ES-I3 (cell line): ENCODE measurements at regions not wholly inside any gene's neighbourhood (a gene's known extent, or its start where the extent isn't known, plus 50 kb on each side); places are given as distances from the start of the nearest gene placed in this dataset.
A peak's percentile ranks its signal among the peaks of the same experiment; 100 is the strongest.

Source experiments
- H3K36me3 ChIP-seq: 2 replicates; pipeline ENCODE4 v1.6.1; 2013; ENCODE audit warnings: mild to moderate bottlenecking, low read length, control low read depth, moderate library complexity; ENCODE audit not compliant: insufficient read depth
- H3K4me1 ChIP-seq: 2 replicates; pipeline ENCODE4 v1.6.1; 2013; ENCODE audit warnings: mild to moderate bottlenecking, control low read depth, low read length; ENCODE audit not compliant: insufficient read depth
- H3K9ac ChIP-seq: 2 replicates; pipeline ENCODE4 v1.6.1; 2013; ENCODE audit warnings: low read depth, mild to moderate bottlenecking, low read length, moderate library complexity
- H3K9me3 ChIP-seq: 2 replicates; pipeline ENCODE4 v1.6.1; 2013; ENCODE audit warnings: mild to moderate bottlenecking, low read length, moderate library complexity; ENCODE audit not compliant: control insufficient read depth, insufficient read depth

DNA sequence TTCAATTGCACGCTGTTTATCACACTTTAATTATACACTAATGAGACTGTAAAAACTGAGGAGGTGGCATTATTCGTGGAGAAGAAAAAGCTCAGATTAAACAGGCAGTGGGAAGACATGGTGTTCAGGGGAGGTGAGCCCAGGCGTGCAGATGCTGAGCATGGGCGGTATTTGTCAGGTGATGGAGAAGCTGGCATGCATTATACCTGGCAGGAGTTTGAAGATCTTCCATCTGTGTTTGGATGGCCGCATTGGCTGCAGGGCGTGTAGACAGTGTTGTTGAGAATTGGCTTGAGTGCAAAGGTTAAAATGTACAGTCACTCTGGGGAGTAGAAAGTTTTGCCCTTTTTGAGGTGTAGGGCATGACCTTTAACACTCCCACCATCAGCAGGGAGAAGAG, 213.8 kb downstream of the ERMARD start:
- no peaks in the 10 kb centered on the region for H3K36me3 ChIP-seq
- no peak overlapping the region for H3K9ac ChIP-seq

DNA sequence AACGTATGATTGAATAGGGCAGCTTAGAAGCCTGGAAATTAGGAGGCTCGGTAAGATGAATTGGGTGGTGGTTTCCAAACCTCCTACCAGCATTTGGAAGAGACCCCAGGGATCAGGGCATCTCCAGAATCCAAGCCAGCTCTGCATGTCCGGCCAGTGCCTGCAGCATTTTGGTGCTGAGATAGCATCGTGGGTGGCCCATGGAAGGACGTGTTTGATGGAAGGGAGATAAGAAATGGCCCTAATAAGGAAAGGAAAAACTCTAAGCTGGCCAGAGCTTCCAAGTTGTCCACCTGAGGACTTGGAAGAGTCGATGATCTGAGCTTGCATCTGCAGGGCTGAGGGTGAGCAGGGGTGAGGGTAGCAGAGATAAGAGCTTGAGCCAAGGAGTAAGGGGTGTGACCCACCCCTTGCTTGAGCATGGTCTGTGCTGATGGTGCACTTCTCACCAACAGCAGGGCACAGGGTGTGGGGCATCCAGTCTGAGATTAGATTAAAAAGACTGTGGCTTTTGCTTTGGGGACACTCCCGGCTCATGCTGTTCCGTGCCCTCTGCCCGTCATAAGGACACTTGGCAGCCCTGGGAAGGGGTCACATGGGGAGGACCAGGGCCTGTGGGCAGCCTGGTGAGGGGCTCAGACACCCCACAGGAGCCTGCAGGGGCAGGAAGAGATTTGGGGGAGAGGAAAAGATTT, 213.2 kb downstream of the ERMARD start:
- Histone ChIP-seq H3K4me1 (no peaks in the 10 kb centered on the region), H3K9me3 (no peaks in the 10 kb centered on the region), H3K36me3 (no peaks in the 10 kb centered on the region), H3K9ac (no peak overlapping the region)

More for the DNA sequence above, 213.8 kb downstream of the ERMARD start:
- Histone ChIP-seq H3K4me1 (no peaks in the 10 kb centered on the region), H3K9me3 (no peaks in the 10 kb centered on the region)

DNA sequence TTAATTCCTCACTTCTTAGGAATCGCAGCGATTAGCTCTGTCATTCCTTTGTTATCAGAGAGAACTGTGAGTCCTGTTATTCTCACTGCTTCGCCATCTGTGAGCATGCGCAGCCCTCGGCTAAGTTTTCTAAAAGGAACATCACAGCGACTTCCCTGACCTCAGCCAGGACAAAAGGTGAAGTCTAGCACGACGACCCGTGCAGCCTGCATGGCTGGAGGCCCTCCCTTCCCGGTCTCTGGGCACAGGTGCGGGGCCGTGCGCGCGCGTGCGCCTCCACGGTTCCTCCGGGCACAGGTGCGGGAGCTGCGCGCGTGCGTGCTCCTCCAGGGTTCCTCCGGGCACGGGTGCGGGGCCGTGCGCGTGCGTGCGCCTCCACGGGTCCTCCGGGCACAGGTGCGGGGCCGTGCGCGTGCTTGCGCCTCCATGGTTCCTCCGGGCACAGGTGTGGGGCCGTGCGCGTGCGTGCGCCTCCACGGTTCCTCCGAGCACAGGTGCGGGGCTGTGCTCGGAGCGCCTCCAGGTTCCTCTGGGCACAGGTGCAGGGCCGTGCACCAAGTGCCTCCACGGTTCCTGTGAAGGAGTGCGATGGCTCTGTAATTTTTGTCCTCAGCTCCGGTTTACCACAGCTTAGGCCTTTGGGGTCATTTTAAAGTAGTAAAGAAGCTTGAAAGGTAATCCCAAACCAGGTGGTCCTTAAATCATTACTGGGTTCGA, 212.3 kb downstream of the ERMARD start:
- Histone ChIP-seq H3K36me3 (no peaks in the 10 kb centered on the region), H3K9me3 (no peaks in the 10 kb centered on the region)

DNA sequence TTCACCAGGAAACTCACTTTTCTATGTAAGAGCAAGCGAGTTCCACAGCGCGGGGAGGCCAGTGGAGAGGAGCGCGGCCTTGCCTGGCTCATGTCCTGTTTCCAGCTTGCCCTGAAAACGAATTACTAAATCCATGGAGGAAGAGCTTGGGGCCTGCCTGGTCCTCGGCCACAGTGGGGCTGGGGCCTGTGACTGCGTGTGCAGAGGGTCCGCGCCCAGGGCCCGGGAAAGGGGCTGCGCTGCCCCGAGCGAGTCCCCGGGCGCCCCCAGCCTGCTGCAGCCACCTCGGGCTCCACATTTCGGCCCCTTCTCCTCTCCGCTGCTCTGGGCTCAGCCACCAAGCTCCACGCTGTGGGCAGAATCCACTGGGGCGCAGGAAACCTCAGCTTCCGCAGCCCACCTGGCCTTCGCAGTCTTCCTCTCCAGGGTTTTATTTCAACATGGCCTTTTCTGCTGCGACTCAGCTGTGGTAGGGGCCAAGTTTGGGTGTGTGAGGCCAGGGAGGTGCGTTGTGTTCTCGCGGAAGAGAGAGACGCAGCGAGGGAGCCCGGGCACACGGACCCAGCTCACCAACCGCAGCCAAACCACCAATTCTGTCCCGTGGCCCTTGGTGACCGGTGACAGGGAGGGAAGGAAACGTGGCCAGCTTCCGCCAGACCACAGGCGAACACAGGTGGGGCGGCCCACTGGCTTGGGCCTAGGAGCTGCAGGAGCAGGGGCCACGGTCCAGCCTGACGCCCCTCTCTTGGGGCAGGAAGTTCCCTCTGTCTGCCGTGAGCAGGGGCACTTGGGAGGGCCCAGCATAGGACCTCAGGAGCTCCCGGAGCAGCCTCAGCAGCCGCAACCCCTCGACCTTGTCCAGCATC, 211.4 kb downstream of the ERMARD start:
- peak overlapping the region; percentile 45; the same call in 1 of the 2 replicates for H3K9ac ChIP-seq
- no peaks in the 10 kb centered on the region for H3K36me3 ChIP-seq
- no peaks in the 10 kb centered on the region for H3K4me1 ChIP-seq
- no peaks in the 10 kb centered on the region for H3K9me3 ChIP-seq

More for the DNA sequence above, 212.3 kb downstream of the ERMARD start:
- no peaks in the 10 kb centered on the region for H3K4me1 ChIP-seq
- H3K9ac ChIP-seq = no peak overlapping the region

DNA sequence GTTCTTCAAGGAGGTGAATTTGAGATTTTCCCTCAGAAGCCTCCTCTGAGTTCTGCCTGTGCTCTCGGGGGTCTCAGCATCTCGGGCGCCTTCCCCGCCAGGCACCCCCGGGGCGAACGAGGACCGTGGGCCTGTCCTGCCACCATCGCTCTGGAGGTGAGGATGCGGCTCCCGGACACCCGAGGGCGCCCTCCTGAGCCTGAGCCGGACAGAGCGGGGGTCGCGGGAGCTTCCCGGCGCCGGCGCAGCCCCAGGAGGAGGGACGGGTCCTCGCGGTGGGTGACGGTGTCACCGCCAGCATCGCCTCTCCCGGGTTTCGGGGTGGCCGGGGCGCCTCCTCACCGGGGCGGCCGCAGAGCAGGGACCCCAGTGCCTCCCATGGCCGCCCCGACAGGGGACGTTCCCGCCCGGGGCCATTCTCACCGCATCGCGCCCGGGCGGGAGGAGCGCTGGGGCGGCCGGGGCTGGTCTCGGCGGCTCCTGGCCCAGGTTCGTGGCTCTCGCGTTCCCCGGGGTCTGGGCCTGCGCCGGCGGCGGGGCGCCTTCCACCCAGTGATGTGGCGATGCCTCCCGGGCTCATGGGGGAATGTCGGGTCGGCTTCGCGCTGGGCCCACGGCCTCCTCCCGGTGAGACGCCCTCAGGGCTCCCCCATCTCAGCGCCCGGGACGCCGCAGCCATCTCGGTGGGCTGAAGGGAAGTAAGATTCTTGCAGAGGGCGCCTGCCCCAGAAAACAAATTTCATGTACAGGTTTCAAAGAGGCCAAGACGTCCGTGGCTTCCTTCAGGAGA, 210.5 kb downstream of the ERMARD start:
- peak overlapping the region; percentile 45; the same call in 1 of the 2 replicates for H3K9ac ChIP-seq
- no peaks in the 10 kb centered on the region for H3K36me3 ChIP-seq
- no peaks in the 10 kb centered on the region for H3K9me3 ChIP-seq
- H3K4me1 ChIP-seq = no peaks in the 10 kb centered on the region

DNA sequence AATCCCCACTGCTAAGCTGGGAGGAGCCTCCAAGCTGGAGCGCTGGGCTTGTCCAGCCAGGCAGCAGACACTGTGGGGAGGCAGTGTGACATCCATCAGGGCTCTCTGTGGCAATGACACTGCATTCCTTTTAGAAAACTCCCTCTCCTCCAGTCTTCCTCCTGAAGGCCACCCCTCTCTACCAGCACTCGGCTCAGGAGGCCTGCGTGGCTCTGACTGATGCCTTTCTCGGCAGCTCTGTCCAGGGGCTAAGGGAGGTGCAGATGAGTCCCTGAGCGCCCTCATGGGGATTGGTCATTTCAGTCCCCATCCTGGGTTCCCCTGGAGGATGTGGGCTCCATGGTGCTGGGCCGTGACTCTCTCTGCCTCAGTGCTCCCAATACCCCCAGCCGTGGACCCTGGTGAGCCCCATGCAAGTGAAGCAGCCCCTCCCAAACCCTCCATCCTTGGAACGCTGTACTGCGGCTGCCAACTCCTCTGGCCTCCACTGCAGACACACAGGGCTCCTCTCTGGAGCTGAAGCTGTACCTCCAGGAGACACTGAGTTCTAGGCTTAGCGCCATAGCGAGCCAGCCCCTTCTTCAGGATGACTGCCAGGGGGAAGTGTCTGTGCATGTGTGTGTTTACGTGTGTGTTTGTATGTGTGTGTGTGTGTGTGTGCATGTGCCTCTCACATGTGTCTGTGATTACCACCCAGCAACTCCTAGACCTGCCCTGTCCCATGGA, 209.6 kb downstream of the ERMARD start:
- H3K36me3 ChIP-seq = no peaks in the 10 kb centered on the region
- no peaks in the 10 kb centered on the region for H3K4me1 ChIP-seq
- H3K9ac ChIP-seq = no peak overlapping the region
- H3K9me3 ChIP-seq = no peaks in the 10 kb centered on the region

DNA sequence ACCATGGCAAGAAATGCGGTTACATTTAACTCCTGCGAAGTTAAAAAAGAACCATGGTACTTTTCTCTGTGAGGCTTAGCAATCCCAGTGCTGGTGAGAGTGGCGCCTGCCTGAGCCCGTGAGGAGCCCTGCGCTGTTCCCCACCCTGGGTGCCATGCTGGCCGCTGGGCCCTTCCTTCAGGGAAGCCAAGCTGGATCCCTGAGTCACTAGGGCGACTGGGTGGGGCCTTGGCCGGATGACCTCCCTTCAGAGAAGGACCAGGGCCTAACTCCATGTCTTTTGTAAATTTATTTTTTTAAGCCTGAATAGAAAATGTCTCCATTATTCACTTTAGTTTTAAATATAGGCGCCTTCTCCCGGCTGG, 209.1 kb downstream of the ERMARD start:
- no peak overlapping the region for H3K9ac ChIP-seq
- no peaks in the 10 kb centered on the region; the same call in 1 of the 2 replicates for H3K4me1 ChIP-seq
- no peaks in the 10 kb centered on the region for H3K9me3 ChIP-seq
- no peaks in the 10 kb centered on the region for H3K36me3 ChIP-seq

DNA sequence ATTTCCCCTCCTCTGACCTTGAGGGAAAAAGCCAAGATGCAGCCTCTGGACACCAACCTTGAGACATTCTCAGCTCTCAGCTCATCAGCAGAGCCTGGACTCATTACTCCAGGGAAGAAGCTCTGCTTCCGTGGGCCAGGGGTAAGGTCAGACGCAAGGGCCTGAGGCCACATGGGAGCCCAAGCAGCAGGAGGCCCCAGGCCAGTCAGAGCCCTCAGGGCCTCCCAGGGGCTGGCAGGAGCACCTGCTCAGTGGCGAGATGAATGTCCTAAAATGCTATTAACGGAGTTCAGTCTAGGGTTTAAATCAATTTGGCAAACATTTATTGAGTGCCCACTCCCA, 208.6 kb downstream of the ERMARD start:
- Histone ChIP-seq H3K4me1 (no peaks in the 10 kb centered on the region; the same call in 1 of the 2 replicates), H3K9me3 (no peaks in the 10 kb centered on the region), H3K9ac (no peak overlapping the region), H3K36me3 (no peaks in the 10 kb centered on the region)

DNA sequence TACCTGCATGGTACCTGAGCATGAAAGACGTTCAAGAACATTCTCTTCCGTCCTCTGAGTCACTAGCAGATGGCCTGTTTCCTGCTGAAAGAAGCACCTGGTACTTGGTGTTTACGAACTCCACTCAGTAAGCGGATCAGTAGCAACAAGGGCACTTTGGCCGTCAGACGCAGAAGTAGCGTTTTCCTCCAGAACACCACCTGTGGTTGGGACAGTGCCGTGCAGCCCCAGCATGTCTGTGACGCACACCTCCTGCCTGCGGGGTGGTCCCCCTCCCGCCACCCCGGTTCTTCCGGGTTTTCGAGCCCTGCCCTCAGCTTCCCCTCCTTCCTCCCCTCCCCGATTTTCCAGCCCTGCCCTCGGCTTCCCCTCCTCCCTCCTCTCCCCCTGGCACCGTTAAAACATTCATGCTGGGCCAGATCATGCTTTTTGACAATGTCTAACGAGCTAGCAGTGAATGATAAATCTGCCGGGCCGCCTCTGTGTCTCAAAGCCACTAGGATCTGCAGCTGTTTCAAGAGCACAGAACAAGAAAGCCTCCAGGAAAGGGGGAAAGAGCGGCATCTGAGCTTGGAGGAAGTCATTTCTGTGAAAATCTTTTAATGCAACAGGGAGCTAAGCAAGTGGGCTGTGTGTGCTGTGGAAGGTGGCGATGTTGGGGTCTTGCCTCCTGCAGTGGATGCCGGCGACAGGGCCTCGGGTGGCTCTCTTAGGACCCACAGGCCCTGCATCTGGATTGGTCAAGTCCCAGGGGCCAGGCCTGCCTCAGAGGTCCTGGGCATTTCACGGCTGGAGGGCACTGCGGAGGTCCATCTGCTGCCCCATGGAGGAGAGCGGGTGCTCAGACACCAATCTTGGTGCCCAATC, 207.9 kb downstream of the ERMARD start:
- no peak overlapping the region for H3K9ac ChIP-seq
- H3K4me1 ChIP-seq = no peaks in the 10 kb centered on the region; the same call in 1 of the 2 replicates
- H3K36me3 ChIP-seq = no peaks in the 10 kb centered on the region
- no peaks in the 10 kb centered on the region for H3K9me3 ChIP-seq

DNA sequence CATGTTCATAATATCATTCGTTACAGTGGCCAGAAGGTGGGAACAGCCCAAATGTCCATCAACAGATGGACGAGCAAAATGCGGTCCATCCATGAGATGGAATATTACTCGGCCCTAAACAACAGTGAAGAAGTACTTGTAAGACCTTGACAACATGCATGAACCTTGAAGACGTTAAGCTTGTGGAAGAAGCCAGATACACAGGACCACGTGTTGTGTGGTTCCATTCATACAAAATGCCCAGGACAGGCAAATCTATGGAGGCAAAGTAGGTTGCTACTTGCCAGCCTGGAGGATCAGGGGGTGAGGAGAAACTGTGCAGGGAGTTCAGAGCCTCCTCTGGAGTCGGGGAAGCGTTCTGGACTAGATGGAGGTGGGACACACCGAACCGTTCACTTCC, 207.1 kb downstream of the ERMARD start:
- no peaks in the 10 kb centered on the region for H3K9me3 ChIP-seq
- no peak overlapping the region for H3K9ac ChIP-seq
- no peaks in the 10 kb centered on the region; the same call in 1 of the 2 replicates for H3K4me1 ChIP-seq
- no peaks in the 10 kb centered on the region for H3K36me3 ChIP-seq

DNA sequence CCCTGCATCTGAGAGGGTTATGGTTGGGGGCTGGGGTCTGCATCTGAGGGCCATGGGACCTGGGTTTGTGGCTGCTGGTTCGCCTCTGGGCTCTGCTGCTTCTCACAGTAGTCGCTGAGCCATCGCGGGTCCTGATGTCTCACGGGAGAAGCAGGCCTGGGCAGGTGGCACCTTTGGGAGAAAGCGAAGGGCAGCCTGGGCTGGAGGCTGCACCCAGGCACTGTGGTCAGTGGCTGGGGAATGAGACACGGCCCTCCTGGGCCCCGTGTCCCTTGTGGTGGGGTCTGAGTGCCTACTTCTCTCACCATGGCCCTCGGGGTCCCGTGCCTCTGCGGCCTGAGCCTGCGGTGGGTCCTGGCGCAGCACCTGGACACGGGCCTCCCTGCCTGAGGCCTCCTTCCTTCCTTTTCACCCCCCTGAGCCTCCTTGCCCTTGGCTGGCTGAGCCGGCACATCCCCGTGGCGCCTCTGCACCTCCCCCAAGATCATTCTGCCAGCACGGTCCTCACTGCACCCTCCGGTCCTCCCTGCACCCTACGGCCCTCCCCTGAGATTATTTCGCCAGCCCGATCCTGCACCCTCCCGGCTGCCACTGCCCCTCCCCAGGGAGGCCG, 206.0 kb downstream of the ERMARD start:
- H3K4me1 ChIP-seq = no peaks in the 10 kb centered on the region; the same call in 1 of the 2 replicates
- H3K36me3 ChIP-seq = no peaks in the 10 kb centered on the region
- peaks cover 4% of the 10 kb centered on the region; the same call in 1 of the 2 replicates for H3K9me3 ChIP-seq
- no peak overlapping the region for H3K9ac ChIP-seq

DNA sequence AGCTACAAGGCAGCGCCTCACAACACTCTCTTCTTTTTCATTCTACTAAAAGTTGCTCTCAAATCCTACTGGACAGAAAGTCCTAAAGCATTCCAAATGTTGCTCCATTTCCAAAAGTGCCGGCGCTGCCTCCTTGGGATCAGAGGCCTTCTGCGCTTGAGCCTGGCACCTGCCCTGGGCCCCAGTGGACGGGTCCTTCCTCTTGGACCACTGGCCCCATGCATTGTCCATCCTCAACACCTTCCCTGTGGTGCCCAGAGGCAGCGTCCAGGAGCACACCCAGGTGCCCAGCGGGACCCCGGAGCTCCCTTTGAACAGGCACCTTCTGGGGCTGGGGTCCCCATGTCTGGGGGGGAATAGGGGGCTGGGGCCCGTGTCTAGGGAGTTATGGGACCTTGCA, 205.2 kb downstream of the ERMARD start:
- no peaks in the 10 kb centered on the region for H3K36me3 ChIP-seq
- peaks cover 4% of the 10 kb centered on the region; the same call in 1 of the 2 replicates for H3K9me3 ChIP-seq
- no peaks in the 10 kb centered on the region; the same call in 1 of the 2 replicates for H3K4me1 ChIP-seq
- no peak overlapping the region for H3K9ac ChIP-seq
